Mucosa of stomach (tissue), 1 donor: ENCODE measurements at regions not wholly inside any gene's neighbourhood (a gene's known extent, or its start where the extent isn't known, plus 50 kb on each side); places are given as distances from the start of the nearest gene placed in this dataset.
"Not testable (repeated sequence)": the region's sequence is repeated elsewhere in the genome, so short reads cannot be mapped to it uniquely, and the experiment has no call there.

Source experiments
- H3K27me3 ChIP-seq: one replicate; pipeline ENCODE4 v1.7.0; 2013; ENCODE audit warnings: mild to moderate bottlenecking, low read length; ENCODE audit not compliant: control insufficient read depth, insufficient read depth
- H3K36me3 ChIP-seq: one replicate; pipeline ENCODE4 v1.7.0; 2013; ENCODE audit warnings: low read length; ENCODE audit not compliant: control insufficient read depth, insufficient read depth
- H3K4me1 ChIP-seq: one replicate; pipeline ENCODE4 v1.7.0; 2013; ENCODE audit warnings: mild to moderate bottlenecking, low read length; ENCODE audit not compliant: control insufficient read depth, insufficient read depth
- H3K4me3 ChIP-seq: one replicate; pipeline ENCODE4 v1.7.0; 2013; ENCODE audit warnings: low read length
- H3K9ac ChIP-seq: one replicate; pipeline ENCODE4 v1.7.0; 2013; ENCODE audit warnings: mild to moderate bottlenecking, low read length, moderate library complexity
- H3K9me3 ChIP-seq: one replicate; pipeline ENCODE4 v1.7.0; 2013; ENCODE audit warnings: mild to moderate bottlenecking, low read length, moderate library complexity; ENCODE audit not compliant: control insufficient read depth
- donor health status: Pancreatic carcinoma.

DNA sequence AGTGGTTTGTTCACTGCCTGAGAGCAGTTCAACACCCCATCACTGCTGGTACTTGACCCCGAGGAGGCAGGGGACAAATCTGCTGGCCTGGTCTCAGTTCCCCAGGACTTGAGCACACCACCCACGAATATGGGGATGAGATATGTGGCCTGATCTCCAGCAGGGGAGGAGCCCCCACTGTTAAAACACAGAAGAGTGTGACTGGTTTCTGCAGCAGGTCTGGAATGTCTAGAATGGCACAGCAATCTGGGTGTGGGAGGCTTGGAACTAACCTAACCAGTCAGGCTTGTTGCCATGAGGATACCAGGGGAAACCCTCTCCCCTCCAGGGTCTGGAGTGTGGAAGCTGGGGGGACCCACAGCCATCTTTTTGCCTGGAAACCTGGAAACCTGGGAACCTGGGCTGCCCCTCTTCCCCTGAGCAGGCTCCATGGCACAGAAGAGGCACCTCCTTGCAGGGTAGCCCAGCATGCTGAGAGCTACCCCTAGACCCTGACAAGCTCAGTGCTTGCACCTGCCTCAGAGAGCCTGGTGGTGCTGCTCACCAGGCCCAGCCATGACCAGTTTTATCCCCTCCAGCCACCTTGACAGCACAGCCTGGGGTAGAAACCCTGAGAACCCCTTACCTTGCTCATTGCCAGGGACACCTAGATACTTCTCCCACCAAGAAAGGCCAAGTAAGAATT is 273.8 kb downstream of the LIG4 start:
- Histone ChIP-seq H3K4me1 (no peaks in the 10 kb centered on the region), H3K27me3 (no peaks in the 10 kb centered on the region), H3K9ac (no peak overlapping the region), H3K9me3 (no peaks in the 10 kb centered on the region), H3K36me3 (no peaks in the 10 kb centered on the region), H3K4me3 (no peak overlapping the region)

DNA sequence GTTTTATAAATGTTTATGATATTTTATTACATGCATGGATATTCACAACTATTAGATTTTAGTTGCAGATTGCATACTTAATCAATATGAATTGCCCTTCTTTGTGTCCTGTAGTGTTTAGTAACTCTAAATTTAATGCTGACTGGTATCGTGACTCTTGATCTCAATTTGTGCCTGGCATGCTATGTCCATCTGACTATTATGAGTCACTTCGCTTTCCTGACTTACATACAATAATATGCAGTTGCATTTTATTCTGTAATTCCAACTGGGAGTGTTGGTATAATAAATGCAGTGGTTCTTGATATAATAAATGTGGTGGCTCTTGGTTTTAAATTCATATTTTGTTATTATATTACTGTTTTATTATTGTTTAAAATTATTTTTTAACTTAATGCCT is 277.5 kb downstream of the LIG4 start:
- Histone ChIP-seq H3K27me3 (no peaks in the 10 kb centered on the region), H3K4me1 (no peaks in the 10 kb centered on the region), H3K9ac (no peak overlapping the region), H3K4me3 (no peak overlapping the region), H3K9me3 (no peaks in the 10 kb centered on the region), H3K36me3 (no peaks in the 10 kb centered on the region)

- H3K4me1 ChIP-seq, result no peaks in the 10 kb centered on the region
- H3K4me3 ChIP-seq, result no peak overlapping the region
- H3K9ac ChIP-seq, result no peak overlapping the region
- no peaks in the 10 kb centered on the region for H3K9me3 ChIP-seq
- H3K36me3 ChIP-seq, result no peaks in the 10 kb centered on the region
- no peaks in the 10 kb centered on the region for H3K27me3 ChIP-seq
Observed at GRCh38 chr13:107931056-107931455, 284.3 kb downstream of the LIG4 start.

GRCh38 chr13:107928762-107929161 is 286.6 kb downstream of the LIG4 start:
- no peak overlapping the region for H3K9ac ChIP-seq
- H3K9me3 ChIP-seq, result no peaks in the 10 kb centered on the region

GRCh38 chr13:107927557-107927956 is 287.8 kb downstream of the LIG4 start:
- Histone ChIP-seq H3K9me3 (no peaks in the 10 kb centered on the region), H3K4me1 (no peaks in the 10 kb centered on the region), H3K36me3 (no peaks in the 10 kb centered on the region), H3K9ac (no peak overlapping the region), H3K4me3 (no peak overlapping the region), H3K27me3 (no peaks in the 10 kb centered on the region)

More at GRCh38 chr13:107928762-107929161, 286.6 kb downstream of the LIG4 start:
- no peaks in the 10 kb centered on the region for H3K36me3 ChIP-seq
- no peak overlapping the region for H3K4me3 ChIP-seq
- H3K4me1 ChIP-seq, result no peaks in the 10 kb centered on the region
- no peaks in the 10 kb centered on the region for H3K27me3 ChIP-seq

GRCh38 chr13:107926515-107926914 is 288.8 kb downstream of the LIG4 start:
- not testable (repeated sequence) for H3K36me3 ChIP-seq, H3K4me1 ChIP-seq, H3K9ac ChIP-seq, H3K4me3 ChIP-seq, H3K27me3 ChIP-seq, H3K9me3 ChIP-seq

DNA sequence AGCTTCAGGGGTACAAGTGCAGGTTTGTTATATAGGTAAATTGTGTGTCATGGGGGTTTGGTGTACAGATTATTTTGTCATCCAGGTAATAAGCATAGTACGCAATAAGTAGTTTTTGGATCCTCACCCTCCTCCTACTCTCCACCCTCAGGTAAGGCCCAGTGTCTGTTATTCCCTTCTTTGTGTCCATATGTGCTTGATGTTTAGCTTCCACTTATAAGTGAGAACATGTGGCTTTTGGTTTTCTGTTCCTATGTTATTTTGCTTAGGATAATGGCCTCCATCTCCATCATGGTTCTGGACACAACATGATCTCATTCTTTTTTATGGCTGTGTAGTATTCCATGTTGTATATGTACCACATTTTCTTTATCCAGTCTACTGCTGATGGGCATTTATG is 298.4 kb downstream of the LIG4 start:
- not testable (repeated sequence) for H3K4me3 ChIP-seq, H3K36me3 ChIP-seq, H3K9me3 ChIP-seq, H3K27me3 ChIP-seq, H3K4me1 ChIP-seq, H3K9ac ChIP-seq

- H3K4me3 ChIP-seq, result no peak overlapping the region
- no peaks in the 10 kb centered on the region for H3K9me3 ChIP-seq
- H3K36me3 ChIP-seq, result no peaks in the 10 kb centered on the region
- no peaks in the 10 kb centered on the region for H3K4me1 ChIP-seq
- H3K9ac ChIP-seq, result no peak overlapping the region
- H3K27me3 ChIP-seq, result no peaks in the 10 kb centered on the region
Observed at GRCh38 chr13:107912745-107913144, 302.6 kb downstream of the LIG4 start.

- H3K27me3 ChIP-seq, result no peaks in the 10 kb centered on the region
- H3K9me3 ChIP-seq, result no peaks in the 10 kb centered on the region
- no peaks in the 10 kb centered on the region for H3K4me1 ChIP-seq
- H3K4me3 ChIP-seq, result no peak overlapping the region
- H3K9ac ChIP-seq, result no peak overlapping the region
- H3K36me3 ChIP-seq, result no peaks in the 10 kb centered on the region
Observed at GRCh38 chr13:107907065-107907805, 308.1 kb downstream of the LIG4 start.

- Histone ChIP-seq H3K4me3 (no peak overlapping the region), H3K9me3 (no peaks in the 10 kb centered on the region), H3K9ac (no peak overlapping the region), H3K27me3 (no peaks in the 10 kb centered on the region), H3K4me1 (no peaks in the 10 kb centered on the region), H3K36me3 (no peaks in the 10 kb centered on the region)
Observed at GRCh38 chr13:107906131-107906530, 309.2 kb downstream of the LIG4 start.

DNA sequence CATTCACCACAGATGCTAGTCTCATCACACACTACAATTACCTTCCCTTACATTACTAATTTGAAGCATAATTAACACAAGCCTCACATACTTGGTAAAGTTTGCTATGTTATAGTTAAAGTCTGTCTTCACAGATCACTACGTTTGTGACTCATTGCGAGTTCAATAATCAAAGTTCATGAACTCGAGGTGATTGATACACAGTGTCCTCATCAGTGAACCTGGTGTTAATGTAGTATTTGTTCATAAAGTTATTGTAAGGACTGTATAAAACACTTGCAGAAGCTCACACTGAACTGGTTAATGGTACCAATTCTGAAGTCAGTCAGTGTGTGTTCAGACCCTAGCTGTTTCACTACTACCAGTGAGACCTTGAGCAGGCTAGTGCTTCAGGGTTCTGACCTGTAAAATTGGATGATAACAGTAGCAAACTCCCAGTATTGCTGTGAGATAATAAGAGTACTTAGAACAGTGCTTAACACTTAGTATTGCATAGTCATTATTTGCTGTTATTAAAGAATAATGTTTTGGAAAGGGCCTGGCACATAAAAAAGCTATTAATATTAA is 313.3 kb downstream of the LIG4 start:
- Histone ChIP-seq H3K36me3 (no peaks in the 10 kb centered on the region), H3K27me3 (no peaks in the 10 kb centered on the region), H3K9ac (no peak overlapping the region), H3K9me3 (no peaks in the 10 kb centered on the region), H3K4me1 (no peaks in the 10 kb centered on the region), H3K4me3 (no peak overlapping the region)

GRCh38 chr13:107901230-107901629 is 314.1 kb downstream of the LIG4 start:
- no peaks in the 10 kb centered on the region for H3K4me1 ChIP-seq
- H3K4me3 ChIP-seq, result no peak overlapping the region
- no peaks in the 10 kb centered on the region for H3K36me3 ChIP-seq
- H3K9ac ChIP-seq, result no peak overlapping the region
- no peaks in the 10 kb centered on the region for H3K9me3 ChIP-seq
- no peaks in the 10 kb centered on the region for H3K27me3 ChIP-seq
